Muscle layer of duodenum (tissue), 2 donors: ENCODE measurements at regions not wholly inside any gene's neighbourhood (a gene's known extent, or its start where the extent isn't known, plus 50 kb on each side); places are given as distances from the start of the nearest gene placed in this dataset.

ENCODE experiments used
- H3K27ac ChIP-seq: one replicate; pipeline ENCODE4 v1.7.0; 2013; ENCODE audit warnings: mild to moderate bottlenecking, low read length
- H3K27me3 ChIP-seq: one replicate; pipeline ENCODE4 v1.7.0; 2013; ENCODE audit warnings: low read depth, mild to moderate bottlenecking, control low read depth, low read length
- H3K36me3 ChIP-seq, 2 donors: one replicate each; pipeline ENCODE4 v1.7.0; 2013; ENCODE audit warnings: low read length in 2 of 2, control low read depth in 1 of 2, mild to moderate bottlenecking in 1 of 2; ENCODE audit not compliant: insufficient read depth in 2 of 2, control insufficient read depth in 1 of 2
- H3K4me1 ChIP-seq, 2 donors: one replicate each; pipeline ENCODE4 v1.7.0; 2013; ENCODE audit warnings: low read length in 2 of 2, mild to moderate bottlenecking in 2 of 2, control low read depth in 1 of 2, moderate library complexity in 1 of 2; ENCODE audit not compliant: insufficient read depth in 2 of 2, control insufficient read depth in 1 of 2
- H3K4me3 ChIP-seq, 2 donors: one replicate each; pipeline ENCODE4 v1.7.0; 2013; ENCODE audit warnings: low read length in 2 of 2, low read depth in 1 of 2, mild to moderate bottlenecking in 1 of 2
- H3K9me3 ChIP-seq, 2 donors: one replicate each; pipeline ENCODE4 v1.7.0; 2013; ENCODE audit warnings: low read length in 2 of 2, control low read depth in 1 of 2, mild to moderate bottlenecking in 1 of 2; ENCODE audit not compliant: control insufficient read depth in 1 of 2
- donor health status: healthy.

GRCh38 chr12:107543416-107543815 lies 142.2 kb upstream of the PWP1 start:
- H3K4me1 ChIP-seq: no peaks in the 10 kb centered on the region
- no peak overlapping the region for H3K27ac ChIP-seq
- H3K4me3 ChIP-seq: no peak overlapping the region
- no peaks in the 10 kb centered on the region for H3K36me3 ChIP-seq
- no peaks in the 10 kb centered on the region for H3K27me3 ChIP-seq
- H3K9me3 ChIP-seq: no peaks in the 10 kb centered on the region

- H3K4me3 ChIP-seq: no peak overlapping the region
- no peak overlapping the region for H3K27ac ChIP-seq
- H3K4me1 ChIP-seq: no peaks in the 10 kb centered on the region
- no peaks in the 10 kb centered on the region for H3K27me3 ChIP-seq
- peaks cover 0 to 2% of the 10 kb centered on the region in 2 donors for H3K9me3 ChIP-seq
- H3K36me3 ChIP-seq: no peaks in the 10 kb centered on the region
Observed at GRCh38 chr12:107543841-107544240, 141.8 kb upstream of the PWP1 start.

- H3K27ac ChIP-seq: no peak overlapping the region
- no peaks in the 10 kb centered on the region for H3K36me3 ChIP-seq
- H3K9me3 ChIP-seq: peaks cover 0 to 2% of the 10 kb centered on the region in 2 donors
- H3K4me3 ChIP-seq: no peak overlapping the region
- H3K4me1 ChIP-seq: no peaks in the 10 kb centered on the region
- H3K27me3 ChIP-seq: no peaks in the 10 kb centered on the region
Observed at GRCh38 chr12:107544937-107545336, 140.7 kb upstream of the PWP1 start.

GRCh38 chr12:107545737-107546353 lies 139.8 kb upstream of the PWP1 start:
- H3K27ac ChIP-seq: no peak overlapping the region
- H3K9me3 ChIP-seq: peaks cover 0 to 2% of the 10 kb centered on the region in 2 donors
- H3K36me3 ChIP-seq: no peaks in the 10 kb centered on the region
- no peaks in the 10 kb centered on the region for H3K27me3 ChIP-seq
- no peaks in the 10 kb centered on the region for H3K4me1 ChIP-seq
- H3K4me3 ChIP-seq: peak overlapping the region in 1 of 2 donors; percentile 7

- no peaks in the 10 kb centered on the region for H3K27me3 ChIP-seq
- no peaks in the 10 kb centered on the region for H3K4me1 ChIP-seq
- H3K9me3 ChIP-seq: peaks cover 0 to 2% of the 10 kb centered on the region in 2 donors
- H3K27ac ChIP-seq: no peak overlapping the region
- no peak overlapping the region for H3K4me3 ChIP-seq
- no peaks in the 10 kb centered on the region for H3K36me3 ChIP-seq
Observed at GRCh38 chr12:107547389-107547788, 138.2 kb upstream of the PWP1 start.

- no peak overlapping the region for H3K27ac ChIP-seq
- no peaks in the 10 kb centered on the region for H3K4me1 ChIP-seq
- H3K36me3 ChIP-seq: no peaks in the 10 kb centered on the region
- H3K27me3 ChIP-seq: no peaks in the 10 kb centered on the region
- peaks cover 0 to 2% of the 10 kb centered on the region in 2 donors for H3K9me3 ChIP-seq
- no peak overlapping the region for H3K4me3 ChIP-seq
Observed at GRCh38 chr12:107549651-107550480, 135.7 kb upstream of the PWP1 start.

- Histone ChIP-seq H3K36me3 (no peaks in the 10 kb centered on the region), H3K27me3 (no peaks in the 10 kb centered on the region), H3K9me3 (peaks cover 0 to 2% of the 10 kb centered on the region in 2 donors), H3K27ac (no peak overlapping the region), H3K4me3 (no peak overlapping the region), H3K4me1 (no peaks in the 10 kb centered on the region)
Observed at GRCh38 chr12:107551434-107551833, 134.2 kb upstream of the PWP1 start.

GRCh38 chr12:107552263-107552662 lies 133.3 kb upstream of the PWP1 start:
- Histone ChIP-seq H3K4me1 (no peaks in the 10 kb centered on the region), H3K27ac (no peak overlapping the region), H3K9me3 (peaks cover 0 to 2% of the 10 kb centered on the region in 2 donors), H3K4me3 (no peak overlapping the region), H3K27me3 (no peaks in the 10 kb centered on the region), H3K36me3 (no peaks in the 10 kb centered on the region)

- Histone ChIP-seq H3K27ac (no peak overlapping the region), H3K27me3 (no peaks in the 10 kb centered on the region), H3K36me3 (no peaks in the 10 kb centered on the region), H3K9me3 (peaks cover 0 to 2% of the 10 kb centered on the region in 2 donors), H3K4me1 (no peaks in the 10 kb centered on the region), H3K4me3 (no peak overlapping the region)
Observed at GRCh38 chr12:107553211-107553765, 132.3 kb upstream of the PWP1 start.

GRCh38 chr12:107554941-107555340 lies 130.7 kb upstream of the PWP1 start:
- Histone ChIP-seq H3K4me1 (no peaks in the 10 kb centered on the region), H3K36me3 (no peaks in the 10 kb centered on the region), H3K9me3 (no peaks in the 10 kb centered on the region), H3K27ac (no peak overlapping the region), H3K27me3 (no peaks in the 10 kb centered on the region), H3K4me3 (no peak overlapping the region)

GRCh38 chr12:107557026-107557425 lies 128.6 kb upstream of the PWP1 start:
- Histone ChIP-seq H3K4me1 (no peaks in the 10 kb centered on the region), H3K9me3 (no peaks in the 10 kb centered on the region), H3K27me3 (no peaks in the 10 kb centered on the region), H3K4me3 (no peak overlapping the region), H3K27ac (no peak overlapping the region), H3K36me3 (no peaks in the 10 kb centered on the region)
